ENCODE measurements at regions not wholly inside any gene's neighbourhood (a gene's known extent, or its start where the extent isn't known, plus 50 kb on each side); places are given as distances from the start of the nearest gene placed in this dataset.

DNA sequence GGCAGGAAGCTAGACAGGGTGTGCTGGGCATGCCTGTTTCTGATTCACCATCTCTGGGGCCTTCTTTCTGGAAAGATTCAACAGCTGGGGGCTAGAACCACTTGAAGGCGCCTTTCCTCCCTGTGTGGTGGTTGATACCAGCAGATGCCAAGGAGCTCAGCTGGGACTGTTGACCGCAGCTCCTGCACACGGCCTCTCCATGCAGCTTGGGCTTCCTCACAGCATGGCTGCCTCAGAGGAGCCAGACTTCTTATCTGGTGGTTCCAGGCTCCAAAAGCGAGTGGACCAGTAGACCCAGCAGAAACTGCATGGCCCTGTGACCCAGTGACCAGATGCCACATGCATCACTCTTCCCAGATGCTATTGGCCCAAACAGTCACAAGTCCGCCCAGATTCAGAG lies 74.7 kb upstream of the COL5A1 start:
- no peaks in the 10 kb centered on the region for H3K27me3 ChIP-seq (ENCODE audit: control insufficient read depth, insufficient read depth, low read length, poor library complexity, severe bottlenecking)
- no peak overlapping the region for H3K4me3 ChIP-seq (ENCODE audit: low read length)
- H3K4me1 ChIP-seq (ENCODE audit: control insufficient read depth, insufficient read depth, low read length) = no peaks in the 10 kb centered on the region
- peaks cover 3% of the 10 kb centered on the region for H3K27me3 Mint-ChIP-seq (ENCODE audit: insufficient read depth)
- H3K36me3 ChIP-seq (ENCODE audit: control insufficient read depth, insufficient read depth, low read length) = no peaks in the 10 kb centered on the region
- DNase-seq = peak; percentile 35
- WGBS, 2 experiments (ENCODE audit: insufficient coverage in 1 of 2, insufficient read length in 1 of 2) = 90 to 92% methylated on average over 4 to 5 of the region's 5 CpGs
- no peak overlapping the region for H3K9ac ChIP-seq (ENCODE audit: extremely low read depth, low read length, poor library complexity, severe bottlenecking)
- H3K27ac ChIP-seq (ENCODE audit: low read depth, low read length) = no peak overlapping the region
- TF ChIP-seq, protein P1, sequence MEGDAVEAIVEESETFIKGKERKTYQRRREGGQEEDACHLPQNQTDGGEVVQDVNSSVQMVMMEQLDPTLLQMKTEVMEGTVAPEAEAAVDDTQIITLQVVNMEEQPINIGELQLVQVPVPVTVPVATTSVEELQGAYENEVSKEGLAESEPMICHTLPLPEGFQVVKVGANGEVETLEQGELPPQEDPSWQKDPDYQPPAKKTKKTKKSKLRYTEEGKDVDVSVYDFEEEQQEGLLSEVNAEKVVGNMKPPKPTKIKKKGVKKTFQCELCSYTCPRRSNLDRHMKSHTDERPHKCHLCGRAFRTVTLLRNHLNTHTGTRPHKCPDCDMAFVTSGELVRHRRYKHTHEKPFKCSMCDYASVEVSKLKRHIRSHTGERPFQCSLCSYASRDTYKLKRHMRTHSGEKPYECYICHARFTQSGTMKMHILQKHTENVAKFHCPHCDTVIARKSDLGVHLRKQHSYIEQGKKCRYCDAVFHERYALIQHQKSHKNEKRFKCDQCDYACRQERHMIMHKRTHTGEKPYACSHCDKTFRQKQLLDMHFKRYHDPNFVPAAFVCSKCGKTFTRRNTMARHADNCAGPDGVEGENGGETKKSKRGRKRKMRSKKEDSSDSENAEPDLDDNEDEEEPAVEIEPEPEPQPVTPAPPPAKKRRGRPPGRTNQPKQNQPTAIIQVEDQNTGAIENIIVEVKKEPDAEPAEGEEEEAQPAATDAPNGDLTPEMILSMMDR (conservative IDR thresholded peaks at IDR 0.05) = no peak
- H3K9me3 Mint-ChIP-seq = peaks cover 13% of the 10 kb centered on the region
- H3K4me1 Mint-ChIP-seq = no peaks in the 10 kb centered on the region
- H3K9me3 ChIP-seq (ENCODE audit: control insufficient read depth, low read length) = no peaks in the 10 kb centered on the region
- H3K36me3 Mint-ChIP-seq (ENCODE audit: low read depth) = no peaks in the 10 kb centered on the region
- no peak overlapping the region for H3K27ac Mint-ChIP-seq
- H3K4me3 Mint-ChIP-seq = no peak overlapping the region

DNA sequence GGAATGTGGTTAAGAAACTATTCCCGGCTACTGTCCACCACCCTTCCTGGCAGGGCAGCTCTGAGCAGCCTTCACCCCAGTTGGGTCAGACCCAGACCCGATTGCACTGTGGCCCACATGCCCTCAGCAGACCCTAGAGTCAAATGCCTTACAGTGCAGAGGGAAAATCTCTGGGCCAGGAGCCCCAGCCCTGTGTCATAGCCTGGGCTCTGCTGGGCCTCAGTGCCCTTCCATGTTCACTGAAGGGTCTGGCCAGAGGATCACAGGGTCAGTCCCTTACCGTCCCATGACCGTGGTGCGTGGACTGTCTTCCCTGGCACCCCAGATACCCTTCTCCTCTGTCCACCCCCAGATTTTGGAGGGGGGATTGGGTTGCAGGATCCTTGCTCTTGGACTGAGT lies 73.5 kb upstream of the COL5A1 start:
- DNase-seq = peak; percentile 14
- Histone ChIP-seq H3K27ac (ENCODE audit: low read depth, low read length) (no peak overlapping the region), H3K36me3 (ENCODE audit: control insufficient read depth, insufficient read depth, low read length) (no peaks in the 10 kb centered on the region), H3K27me3 (ENCODE audit: control insufficient read depth, insufficient read depth, low read length, poor library complexity, severe bottlenecking) (no peaks in the 10 kb centered on the region), H3K9ac (ENCODE audit: extremely low read depth, low read length, poor library complexity, severe bottlenecking) (no peak overlapping the region), H3K4me3 (ENCODE audit: low read length) (no peak overlapping the region), H3K4me1 (ENCODE audit: control insufficient read depth, insufficient read depth, low read length) (no peaks in the 10 kb centered on the region), H3K9me3 (ENCODE audit: control insufficient read depth, low read length) (no peaks in the 10 kb centered on the region)
- TF ChIP-seq, protein P1 (conservative IDR thresholded peaks at IDR 0.05) = no peak
- H3K27ac Mint-ChIP-seq = no peak overlapping the region
- H3K4me1 Mint-ChIP-seq = no peaks in the 10 kb centered on the region
- H3K27me3 Mint-ChIP-seq (ENCODE audit: insufficient read depth) = peaks cover 3% of the 10 kb centered on the region
- H3K36me3 Mint-ChIP-seq (ENCODE audit: low read depth) = no peaks in the 10 kb centered on the region
- 82 to 91% methylated on average over 2 to 5 of the region's 5 CpGs for WGBS, 2 experiments (ENCODE audit: insufficient coverage in 1 of 2, insufficient read length in 1 of 2)
- no peak overlapping the region for H3K4me3 Mint-ChIP-seq
- peaks cover 13% of the 10 kb centered on the region for H3K9me3 Mint-ChIP-seq

DNA sequence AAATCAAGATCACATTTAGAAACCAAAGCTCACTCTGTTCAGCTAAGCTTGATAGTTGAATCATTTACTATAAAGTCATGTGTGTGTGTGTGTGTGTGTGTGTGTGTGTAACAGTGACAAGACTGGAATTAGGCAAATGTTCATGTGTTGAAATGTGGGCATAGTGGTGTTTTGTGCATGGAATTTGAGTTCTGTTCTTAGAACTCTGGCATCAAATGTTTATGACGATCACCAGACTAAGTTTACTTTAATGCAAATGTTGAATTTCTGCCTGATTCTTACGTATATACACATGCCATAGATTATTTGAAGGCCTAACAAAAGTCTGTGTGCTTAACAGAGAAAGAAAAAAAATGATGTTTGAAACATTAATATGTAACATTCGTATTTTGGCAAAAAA lies 72.8 kb upstream of the COL5A1 start:
- Mint-ChIP-seq H3K36me3 (ENCODE audit: low read depth) (no peaks in the 10 kb centered on the region), H3K27me3 (ENCODE audit: insufficient read depth) (peaks cover 3% of the 10 kb centered on the region), H3K9me3 (peaks cover 9% of the 10 kb centered on the region), H3K27ac (no peak overlapping the region), H3K4me3 (no peak overlapping the region), H3K4me1 (no peaks in the 10 kb centered on the region)
- no peaks in the 10 kb centered on the region for H3K36me3 ChIP-seq (ENCODE audit: control insufficient read depth, insufficient read depth, low read length)
- no peaks in the 10 kb centered on the region for H3K27me3 ChIP-seq (ENCODE audit: control insufficient read depth, insufficient read depth, low read length, poor library complexity, severe bottlenecking)
- no peak overlapping the region for H3K27ac ChIP-seq (ENCODE audit: low read depth, low read length)
- H3K9ac ChIP-seq (ENCODE audit: extremely low read depth, low read length, poor library complexity, severe bottlenecking) = no peak overlapping the region
- H3K9me3 ChIP-seq (ENCODE audit: control insufficient read depth, low read length) = no peaks in the 10 kb centered on the region
- WGBS, 2 experiments (ENCODE audit: insufficient coverage in 1 of 2, insufficient read length in 1 of 2) = 92 to 100% methylated on average over 2 to 3 of the region's 3 CpGs
- no peaks in the 10 kb centered on the region for H3K4me1 ChIP-seq (ENCODE audit: control insufficient read depth, insufficient read depth, low read length)
- no peak overlapping the region for H3K4me3 ChIP-seq (ENCODE audit: low read length)
- no peak for DNase-seq
- TF ChIP-seq, protein P1 (conservative IDR thresholded peaks at IDR 0.05) = no peak

All from endodermal cell (in vitro differentiated cells).